Activated T-cell treated with anti-CD3 and anti-CD28 coated beads, Interleukin-2, amount 50 U/mL, for 72 hours (primary cell): ENCODE measurements at regions not wholly inside any gene's neighbourhood (a gene's known extent, or its start where the extent isn't known, plus 50 kb on each side); places are given as distances from the start of the nearest gene placed in this dataset.

Source experiments
- ATAC-seq, 2 donors: fragments of 150-1000 bp; cut with Tn5 transposase; replicated peaks in 1 of 2; 2 replicates each; pipeline ENCODE4 v1.10.0; 2021; ENCODE audit warnings: moderate library complexity in 2 of 2, mild to moderate bottlenecking in 1 of 2
- DNase-seq, 2 donors: peaks; one replicate each; pipeline ENCODE4 v3.0.0; 2021 to 2022; ENCODE audit warnings: mixed read lengths in 1 of 2
- H3K27ac Mint-ChIP-seq: one replicate; pipeline ENCODE4 v1.8.0; 2022; ENCODE audit warnings: mild to moderate bottlenecking, moderate library complexity, mixed read lengths
- H3K27me3 Mint-ChIP-seq: one replicate; pipeline ENCODE4 v1.8.0; 2022; ENCODE audit warnings: low read depth, mixed read lengths
- H3K36me3 Mint-ChIP-seq, 2 donors: one replicate each; pipeline ENCODE4 v1.8.0; 2022; ENCODE audit warnings: mixed read lengths in 2 of 2, mild to moderate bottlenecking in 1 of 2; ENCODE audit not compliant: insufficient read depth in 2 of 2
- H3K4me1 Mint-ChIP-seq: one replicate; pipeline ENCODE4 v1.8.0; 2022; ENCODE audit warnings: low read depth, mixed read lengths
- H3K4me3 Mint-ChIP-seq, 2 donors: one replicate each; pipeline ENCODE4 v1.8.0; 2022; ENCODE audit warnings: mild to moderate bottlenecking in 2 of 2, mixed read lengths in 2 of 2, moderate library complexity in 2 of 2
- H3K9me3 Mint-ChIP-seq, 2 donors: one replicate each; pipeline ENCODE4 v1.8.0; 2022; ENCODE audit warnings: mixed read lengths in 2 of 2

DNA sequence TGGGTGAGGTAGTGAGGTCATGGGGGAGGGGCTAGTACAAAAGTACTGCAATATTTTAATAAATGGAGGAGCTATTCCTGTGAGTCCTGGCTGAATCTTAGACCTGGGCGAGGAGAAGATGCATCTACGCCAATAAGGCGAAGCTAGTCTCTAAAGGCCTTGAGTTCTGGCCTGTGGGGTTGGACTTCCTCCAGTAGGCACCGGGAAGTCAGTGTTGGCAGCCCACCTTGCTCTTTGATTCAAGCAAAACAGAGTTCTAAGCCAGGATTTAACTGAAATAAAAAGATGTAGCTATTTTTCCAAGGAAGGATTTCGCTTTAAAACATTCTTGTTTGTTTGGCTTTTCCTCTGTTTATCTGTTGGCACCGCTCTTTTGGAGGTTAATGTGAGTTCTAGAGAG is 244.6 kb downstream of the KIF4B start:
- Mint-ChIP-seq H3K36me3 (no peaks in the 10 kb centered on the region), H3K27ac (no peak overlapping the region), H3K4me1 (no peaks in the 10 kb centered on the region), H3K9me3 (no peaks in the 10 kb centered on the region), H3K4me3 (no peak overlapping the region), H3K27me3 (peaks cover 5% of the 10 kb centered on the region)
- DNase-seq, result no peak
- no peak for ATAC-seq

- Mint-ChIP-seq H3K27ac (no peak overlapping the region), H3K4me1 (no peaks in the 10 kb centered on the region), H3K4me3 (no peak overlapping the region), H3K27me3 (no peaks in the 10 kb centered on the region), H3K36me3 (no peaks in the 10 kb centered on the region), H3K9me3 (no peaks in the 10 kb centered on the region)
- no peak for DNase-seq
- no peak for ATAC-seq
Observed at GRCh38 chr5:155259648-155260047, 246.1 kb downstream of the KIF4B start.

GRCh38 chr5:155260798-155261197 is 247.2 kb downstream of the KIF4B start:
- H3K27me3 Mint-ChIP-seq, result no peaks in the 10 kb centered on the region
- DNase-seq (no peak), ATAC-seq (no peak)
- no peaks in the 10 kb centered on the region for H3K4me1 Mint-ChIP-seq
- no peaks in the 10 kb centered on the region for H3K9me3 Mint-ChIP-seq
- H3K4me3 Mint-ChIP-seq, result no peak overlapping the region
- H3K27ac Mint-ChIP-seq, result no peak overlapping the region
- H3K36me3 Mint-ChIP-seq, result no peaks in the 10 kb centered on the region

- no peak overlapping the region for H3K4me3 Mint-ChIP-seq
- H3K9me3 Mint-ChIP-seq, result no peaks in the 10 kb centered on the region
- no peak for DNase-seq
- H3K27me3 Mint-ChIP-seq, result no peaks in the 10 kb centered on the region
- H3K36me3 Mint-ChIP-seq, result no peaks in the 10 kb centered on the region
- no peaks in the 10 kb centered on the region for H3K4me1 Mint-ChIP-seq
- no peak overlapping the region for H3K27ac Mint-ChIP-seq
- no peak for ATAC-seq
Observed at GRCh38 chr5:155263381-155263780, 249.8 kb downstream of the KIF4B start.

GRCh38 chr5:155264809-155265208 is 251.3 kb downstream of the KIF4B start:
- no peak for ATAC-seq
- no peaks in the 10 kb centered on the region for H3K4me1 Mint-ChIP-seq
- no peak overlapping the region for H3K4me3 Mint-ChIP-seq
- no peaks in the 10 kb centered on the region for H3K9me3 Mint-ChIP-seq
- H3K27me3 Mint-ChIP-seq, result no peaks in the 10 kb centered on the region
- no peaks in the 10 kb centered on the region for H3K36me3 Mint-ChIP-seq
- no peak overlapping the region for H3K27ac Mint-ChIP-seq
- no peak for DNase-seq

DNA sequence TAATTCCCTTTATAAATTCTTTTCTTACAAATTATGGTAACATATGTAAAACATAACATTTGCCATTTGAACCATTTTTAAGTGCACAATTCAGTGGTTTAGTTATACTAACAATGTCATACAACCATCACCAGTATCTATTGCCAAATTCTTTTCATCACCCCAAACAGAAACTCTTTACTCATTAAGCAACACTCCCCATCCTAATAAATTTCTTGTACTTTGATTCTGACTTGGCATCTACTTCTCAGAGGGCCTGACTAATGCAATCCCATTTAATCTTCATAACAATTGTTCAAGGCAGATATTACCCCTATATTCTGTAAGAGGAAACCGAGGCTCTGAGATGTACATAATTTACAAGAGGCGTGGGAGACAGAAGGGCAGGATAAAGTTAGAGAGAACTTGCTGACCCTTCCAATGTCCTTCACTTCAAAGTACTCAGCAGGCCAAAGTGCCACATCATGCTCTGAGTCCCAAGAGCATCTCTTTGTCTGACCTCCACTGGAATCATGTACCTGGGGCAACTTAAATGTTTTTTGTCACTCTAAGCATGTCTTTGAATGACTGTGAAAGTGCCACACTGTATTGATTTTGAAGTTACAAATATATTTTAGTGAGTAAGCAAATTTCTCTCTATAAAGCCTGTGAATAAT is 255.3 kb downstream of the KIF4B start:
- Mint-ChIP-seq H3K4me3 (no peak overlapping the region), H3K9me3 (peaks cover 0 to 1% of the 10 kb centered on the region in 2 donors), H3K36me3 (no peaks in the 10 kb centered on the region), H3K4me1 (no peaks in the 10 kb centered on the region), H3K27ac (no peak overlapping the region), H3K27me3 (peaks cover 6% of the 10 kb centered on the region)
- DNase-seq (no peak), ATAC-seq (no peak)

DNA sequence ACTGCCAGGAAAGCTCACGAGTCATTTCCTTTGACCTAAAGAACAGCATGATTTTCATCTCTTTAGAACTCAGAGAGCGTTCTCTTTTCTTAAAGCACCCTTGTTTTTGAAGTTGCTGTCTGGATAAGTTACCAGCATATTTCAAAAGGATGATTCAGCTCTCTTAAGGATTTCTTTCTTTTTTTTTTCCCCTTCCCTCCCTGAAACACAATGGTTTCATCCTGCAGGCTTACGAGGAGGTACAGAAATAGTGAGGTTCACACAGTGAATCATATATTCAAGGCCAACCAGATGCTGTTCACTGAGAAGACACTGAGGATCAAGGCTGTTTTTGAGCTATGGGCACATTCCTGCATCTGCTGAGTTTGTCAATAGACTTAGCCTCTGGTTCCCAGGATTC is 257.2 kb downstream of the KIF4B start:
- no peak overlapping the region for H3K27ac Mint-ChIP-seq
- H3K27me3 Mint-ChIP-seq, result peaks cover 11% of the 10 kb centered on the region
- DNase-seq (no peak), ATAC-seq (no peak)
- no peaks in the 10 kb centered on the region for H3K4me1 Mint-ChIP-seq
- H3K9me3 Mint-ChIP-seq, result peaks cover 0 to 6% of the 10 kb centered on the region in 2 donors
- H3K4me3 Mint-ChIP-seq, result no peak overlapping the region
- H3K36me3 Mint-ChIP-seq, result no peaks in the 10 kb centered on the region

- no peaks in the 10 kb centered on the region for H3K36me3 Mint-ChIP-seq
- H3K27me3 Mint-ChIP-seq, result peaks cover 11% of the 10 kb centered on the region
- ATAC-seq, result no peak
- DNase-seq, result no peak
- no peak overlapping the region for H3K27ac Mint-ChIP-seq
- peaks cover 0 to 6% of the 10 kb centered on the region in 2 donors for H3K9me3 Mint-ChIP-seq
- no peak overlapping the region for H3K4me3 Mint-ChIP-seq
- H3K4me1 Mint-ChIP-seq, result no peaks in the 10 kb centered on the region
Observed at GRCh38 chr5:155274484-155274883, 260.9 kb downstream of the KIF4B start.

GRCh38 chr5:155275222-155275621 is 261.7 kb downstream of the KIF4B start:
- Mint-ChIP-seq H3K4me3 (no peak overlapping the region), H3K27ac (no peak overlapping the region), H3K36me3 (no peaks in the 10 kb centered on the region), H3K27me3 (peaks cover 7% of the 10 kb centered on the region), H3K9me3 (peaks cover 0 to 6% of the 10 kb centered on the region in 2 donors), H3K4me1 (no peaks in the 10 kb centered on the region)
- ATAC-seq (no peak), DNase-seq (no peak)

DNA sequence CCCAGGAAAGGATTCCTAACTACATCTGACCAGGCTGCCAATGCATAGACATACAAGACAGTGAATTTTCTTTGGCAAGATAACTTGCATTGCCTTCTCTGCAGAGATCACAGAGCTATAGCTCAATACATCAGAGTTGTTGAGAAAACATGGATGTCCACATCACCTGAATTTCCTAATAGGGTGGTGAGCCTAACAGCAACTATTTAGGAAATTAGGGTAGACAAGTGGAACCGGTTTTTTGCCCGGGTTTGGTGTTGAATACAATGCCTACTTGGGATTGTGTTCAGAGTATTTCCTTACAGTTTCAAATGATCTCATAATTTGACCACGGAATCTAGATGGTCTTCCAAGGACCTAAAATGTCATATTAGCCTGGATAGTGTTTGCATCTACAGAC is 262.7 kb downstream of the KIF4B start:
- Mint-ChIP-seq H3K4me1 (no peaks in the 10 kb centered on the region), H3K27ac (no peak overlapping the region), H3K9me3 (peaks cover 0 to 7% of the 10 kb centered on the region in 2 donors)

DNA sequence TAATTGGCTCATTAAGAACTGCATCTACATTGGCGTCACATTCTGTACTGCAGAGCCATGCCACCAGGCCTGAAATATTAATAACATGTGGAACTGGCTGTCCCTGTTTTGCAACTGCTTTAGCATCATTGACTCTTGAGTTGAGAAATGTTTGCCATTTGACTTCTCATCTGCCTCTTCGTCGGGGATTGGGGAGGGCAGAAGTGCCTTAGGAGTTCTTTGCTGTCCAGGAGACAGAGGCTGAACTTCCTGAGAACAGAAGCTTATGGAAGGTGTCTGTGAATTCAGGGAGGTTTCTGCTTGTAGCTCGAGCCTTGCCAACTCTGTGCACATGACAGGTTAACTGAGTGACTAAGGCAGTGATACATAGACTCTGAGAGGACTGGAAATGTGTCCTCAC is 265.0 kb downstream of the KIF4B start:
- no peaks in the 10 kb centered on the region for H3K36me3 Mint-ChIP-seq
- no peak overlapping the region for H3K4me3 Mint-ChIP-seq
- peaks cover 0 to 5% of the 10 kb centered on the region in 2 donors for H3K9me3 Mint-ChIP-seq
- ATAC-seq (no peak), DNase-seq (no peak)
- H3K4me1 Mint-ChIP-seq, result no peaks in the 10 kb centered on the region
- peaks cover 4% of the 10 kb centered on the region for H3K27me3 Mint-ChIP-seq
- H3K27ac Mint-ChIP-seq, result no peak overlapping the region

More for the DNA sequence above, 262.7 kb downstream of the KIF4B start:
- no peaks in the 10 kb centered on the region for H3K36me3 Mint-ChIP-seq
- no peak for DNase-seq
- peaks cover 4% of the 10 kb centered on the region for H3K27me3 Mint-ChIP-seq
- H3K4me3 Mint-ChIP-seq, result no peak overlapping the region
- no peak for ATAC-seq

- Mint-ChIP-seq H3K9me3 (peaks cover 0 to 1% of the 10 kb centered on the region in 2 donors), H3K4me1 (no peaks in the 10 kb centered on the region), H3K27me3 (no peaks in the 10 kb centered on the region), H3K4me3 (no peak overlapping the region), H3K36me3 (no peaks in the 10 kb centered on the region), H3K27ac (no peak overlapping the region)
- no peak for DNase-seq
- no peak for ATAC-seq
Observed at GRCh38 chr5:155282503-155283107, 269.1 kb downstream of the KIF4B start.

GRCh38 chr5:155285706-155286105 is 272.2 kb downstream of the KIF4B start:
- Mint-ChIP-seq H3K27me3 (peaks cover 7% of the 10 kb centered on the region), H3K36me3 (no peaks in the 10 kb centered on the region)

GRCh38 chr5:155290937-155291336 is 277.4 kb downstream of the KIF4B start:
- DNase-seq (no peak), ATAC-seq (no peak)
- no peak overlapping the region for H3K27ac Mint-ChIP-seq
- peaks cover 7% of the 10 kb centered on the region for H3K27me3 Mint-ChIP-seq
- H3K4me1 Mint-ChIP-seq, result no peaks in the 10 kb centered on the region
- no peaks in the 10 kb centered on the region for H3K36me3 Mint-ChIP-seq
- no peak overlapping the region for H3K4me3 Mint-ChIP-seq
- H3K9me3 Mint-ChIP-seq, result no peaks in the 10 kb centered on the region

More at GRCh38 chr5:155285706-155286105, 272.2 kb downstream of the KIF4B start:
- no peak overlapping the region for H3K4me3 Mint-ChIP-seq
- H3K27ac Mint-ChIP-seq, result no peak overlapping the region
- peaks cover 0 to 1% of the 10 kb centered on the region in 2 donors for H3K9me3 Mint-ChIP-seq
- ATAC-seq (no peak), DNase-seq (no peak)
- no peaks in the 10 kb centered on the region for H3K4me1 Mint-ChIP-seq
